Activated naive CD8-positive, alpha-beta T cell (primary cell): ENCODE measurements at regions not wholly inside any gene's neighbourhood (a gene's known extent, or its start where the extent isn't known, plus 50 kb on each side); places are given as distances from the start of the nearest gene placed in this dataset.

Experiments
- H3K27ac Mint-ChIP-seq: one replicate; pipeline ENCODE4 v1.8.0; 2021; ENCODE audit warnings: mixed read lengths
- H3K27me3 Mint-ChIP-seq: one replicate; pipeline ENCODE4 v1.8.0; 2021; ENCODE audit warnings: mixed read lengths
- H3K36me3 Mint-ChIP-seq: one replicate; pipeline ENCODE4 v1.8.0; 2021; ENCODE audit warnings: mixed read lengths
- H3K4me1 Mint-ChIP-seq: one replicate; pipeline ENCODE4 v1.8.0; 2021; ENCODE audit warnings: low read depth, mixed read lengths
- H3K4me3 Mint-ChIP-seq: one replicate; pipeline ENCODE4 v1.8.0; 2021; ENCODE audit warnings: mild to moderate bottlenecking, mixed read lengths
- H3K9me3 Mint-ChIP-seq: one replicate; pipeline ENCODE4 v1.8.0; 2021; ENCODE audit warnings: low read depth, mixed read lengths

DNA sequence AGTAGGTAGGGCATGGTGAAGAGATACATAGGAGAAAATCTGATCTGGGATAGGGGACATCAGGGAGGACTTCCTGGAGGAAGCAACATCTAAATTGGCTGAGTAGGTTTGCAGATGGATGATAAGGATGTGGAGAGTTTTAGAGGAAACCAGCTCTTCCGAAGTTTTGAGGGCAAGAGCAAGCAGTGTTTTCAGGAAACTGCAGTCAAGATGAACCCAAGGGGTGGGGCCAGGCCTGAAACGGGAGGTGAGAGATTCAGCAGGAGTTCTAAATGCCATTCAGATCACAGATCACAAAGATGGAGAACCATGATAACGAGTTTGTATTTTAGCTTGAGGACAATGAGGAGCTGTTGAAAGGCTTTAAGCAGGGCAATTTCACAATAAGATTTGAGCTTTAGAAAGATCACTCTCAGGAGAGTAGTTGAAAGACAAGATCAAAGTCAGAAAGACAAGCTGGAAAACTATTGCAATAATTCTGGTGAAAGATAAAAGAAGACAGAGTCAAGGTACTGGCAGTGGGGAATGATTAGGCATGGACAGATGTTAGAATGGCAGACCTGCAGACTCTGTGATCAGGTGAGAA, 70.1 kb upstream of the PLXNC1 start:
- H3K36me3 Mint-ChIP-seq: peaks cover 1% of the 10 kb centered on the region
- H3K27ac Mint-ChIP-seq: no peak overlapping the region
- H3K9me3 Mint-ChIP-seq: peaks cover under 1% of the 10 kb centered on the region
- H3K4me1 Mint-ChIP-seq: peaks cover 8% of the 10 kb centered on the region
- H3K4me3 Mint-ChIP-seq: no peak overlapping the region
- H3K27me3 Mint-ChIP-seq: peaks cover 2% of the 10 kb centered on the region

DNA sequence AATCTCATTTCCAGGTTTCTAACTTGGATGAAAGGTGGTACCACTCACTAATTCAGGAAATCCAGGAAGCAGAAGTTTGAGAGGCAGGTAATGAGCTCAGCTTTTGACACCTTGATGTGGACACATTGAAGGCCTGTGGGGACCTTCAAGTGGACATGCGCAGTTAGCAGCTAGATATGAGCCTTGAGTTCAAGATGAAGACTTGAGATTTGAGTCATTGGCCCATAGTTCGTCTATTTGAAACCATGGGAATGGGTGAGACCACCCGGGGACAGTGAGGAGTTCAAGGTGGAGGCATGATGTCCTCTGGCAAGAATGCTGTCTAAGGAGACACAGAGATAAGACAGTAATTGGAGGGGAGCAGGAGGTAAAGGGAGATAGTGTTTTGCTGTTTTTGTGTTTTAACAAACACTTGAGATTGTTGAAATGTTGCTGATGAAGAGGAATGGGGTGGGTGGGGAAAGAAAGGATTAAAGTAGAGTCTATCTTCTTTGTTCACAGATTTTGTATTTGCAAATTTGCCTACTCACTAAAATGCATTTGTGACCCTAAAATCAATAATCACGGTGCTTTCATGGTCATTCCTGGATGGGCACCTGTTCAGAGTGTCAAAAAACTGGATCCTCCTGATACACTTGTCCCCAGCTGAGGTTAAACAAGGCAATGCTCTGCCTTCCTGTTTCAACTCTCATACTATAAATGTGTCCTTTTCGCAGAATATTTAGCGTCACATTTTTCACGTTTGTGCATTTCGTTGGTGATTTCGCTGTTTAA, 69.5 kb upstream of the PLXNC1 start:
- Mint-ChIP-seq H3K27me3 (peaks cover 2% of the 10 kb centered on the region), H3K9me3 (peaks cover 4% of the 10 kb centered on the region), H3K4me3 (no peak overlapping the region), H3K4me1 (peaks cover 8% of the 10 kb centered on the region), H3K27ac (no peak overlapping the region), H3K36me3 (peaks cover 4% of the 10 kb centered on the region)

DNA sequence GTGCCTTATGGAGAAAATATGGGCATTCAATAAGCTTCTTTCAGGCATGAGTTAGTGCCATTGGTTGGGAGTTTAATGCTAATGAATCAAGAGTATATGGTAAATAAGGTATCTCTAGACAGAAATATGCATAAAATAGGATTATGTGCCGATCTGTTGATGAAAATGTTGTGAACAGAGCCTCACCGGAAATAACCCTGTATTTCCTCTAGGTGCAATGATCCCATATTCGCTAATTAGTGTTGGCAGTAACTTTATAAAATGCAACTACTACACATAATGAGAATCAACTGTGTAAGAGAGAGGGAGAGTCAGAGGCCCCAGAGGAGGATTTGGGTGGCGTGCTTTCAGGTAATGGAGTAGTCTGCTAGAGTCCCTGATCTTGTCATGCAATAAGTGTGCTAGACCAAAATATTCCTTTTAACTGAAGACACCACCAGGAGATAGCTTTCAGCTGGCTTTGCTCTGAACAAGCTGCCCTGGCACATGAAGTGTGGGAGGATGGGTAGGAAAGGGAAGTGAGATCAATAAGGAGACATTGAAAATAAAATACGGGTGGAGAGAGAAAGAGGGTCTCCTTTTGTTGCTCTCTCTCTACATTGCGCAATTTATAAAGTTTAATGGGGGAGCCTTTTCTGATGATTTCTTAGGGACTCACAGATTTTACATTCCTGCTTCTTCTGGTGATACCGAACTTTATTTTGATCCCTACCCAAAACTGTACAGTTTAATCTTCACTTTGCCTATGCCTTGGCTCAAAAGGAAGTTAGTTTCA, 68.6 kb upstream of the PLXNC1 start:
- Mint-ChIP-seq H3K36me3 (peaks cover 4% of the 10 kb centered on the region), H3K4me3 (no peak overlapping the region), H3K4me1 (peaks cover 8% of the 10 kb centered on the region), H3K9me3 (peaks cover 4% of the 10 kb centered on the region), H3K27me3 (peaks cover 2% of the 10 kb centered on the region), H3K27ac (no peak overlapping the region)

DNA sequence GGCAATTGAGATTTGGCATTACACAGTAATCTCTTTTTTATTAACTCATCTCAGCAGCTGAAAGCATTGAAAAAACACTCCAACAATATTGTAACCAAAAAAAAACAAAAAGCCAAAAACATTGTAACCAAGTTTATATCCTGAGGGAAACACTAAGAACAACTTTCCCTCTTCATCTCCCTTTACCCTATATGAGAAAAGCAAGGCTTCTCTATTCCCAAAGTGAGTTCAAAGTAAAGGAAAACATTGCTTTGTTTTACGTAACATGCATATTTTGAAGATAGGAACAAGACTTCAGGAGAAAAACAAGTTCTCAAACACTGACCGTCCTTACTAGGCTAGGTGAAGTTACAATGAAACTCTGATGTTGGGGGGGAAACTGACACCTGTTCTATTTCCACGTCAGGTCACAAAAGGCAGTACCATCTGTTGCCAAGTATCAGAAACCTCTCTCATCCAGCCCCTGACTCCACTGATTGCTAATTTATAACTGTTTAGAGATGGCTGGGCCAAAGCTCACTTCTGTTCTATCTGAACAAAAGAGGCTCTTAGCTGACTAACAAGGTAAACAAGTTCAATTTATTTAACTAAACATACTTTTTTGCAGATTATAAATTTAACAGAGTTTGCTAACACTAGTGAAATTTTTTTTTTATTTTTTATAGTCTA, 67.9 kb upstream of the PLXNC1 start:
- Mint-ChIP-seq H3K4me3 (no peak overlapping the region), H3K4me1 (peaks cover 8% of the 10 kb centered on the region)

DNA sequence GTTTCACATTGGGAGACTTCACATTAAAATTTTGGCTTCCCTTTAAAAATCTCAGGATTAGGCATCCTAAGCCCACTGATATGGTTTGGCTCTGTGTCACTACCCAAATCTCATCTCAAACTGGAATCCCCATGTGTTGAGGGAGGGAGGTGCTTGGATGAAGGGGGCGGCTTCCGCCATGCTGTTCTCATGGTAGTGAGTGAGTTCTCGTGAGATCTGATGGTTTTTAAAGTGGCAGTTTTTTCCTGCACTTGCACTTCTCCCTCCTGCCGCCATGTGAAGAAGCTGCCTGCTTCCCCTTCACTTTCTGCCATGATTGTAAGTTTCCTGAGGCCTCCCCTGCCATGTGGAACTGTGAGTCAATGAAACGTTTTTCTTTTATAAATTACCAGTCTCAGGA, 65.7 kb upstream of the PLXNC1 start:
- Mint-ChIP-seq H3K36me3 (peaks cover 4% of the 10 kb centered on the region), H3K4me1 (peaks cover 8% of the 10 kb centered on the region), H3K4me3 (no peak overlapping the region), H3K9me3 (peaks cover 4% of the 10 kb centered on the region), H3K27ac (no peak overlapping the region), H3K27me3 (no peaks in the 10 kb centered on the region)

More for the DNA sequence above, 67.9 kb upstream of the PLXNC1 start:
- H3K9me3 Mint-ChIP-seq: peaks cover 4% of the 10 kb centered on the region
- no peak overlapping the region for H3K27ac Mint-ChIP-seq
- peaks cover 4% of the 10 kb centered on the region for H3K36me3 Mint-ChIP-seq
- H3K27me3 Mint-ChIP-seq: peaks cover 2% of the 10 kb centered on the region

DNA sequence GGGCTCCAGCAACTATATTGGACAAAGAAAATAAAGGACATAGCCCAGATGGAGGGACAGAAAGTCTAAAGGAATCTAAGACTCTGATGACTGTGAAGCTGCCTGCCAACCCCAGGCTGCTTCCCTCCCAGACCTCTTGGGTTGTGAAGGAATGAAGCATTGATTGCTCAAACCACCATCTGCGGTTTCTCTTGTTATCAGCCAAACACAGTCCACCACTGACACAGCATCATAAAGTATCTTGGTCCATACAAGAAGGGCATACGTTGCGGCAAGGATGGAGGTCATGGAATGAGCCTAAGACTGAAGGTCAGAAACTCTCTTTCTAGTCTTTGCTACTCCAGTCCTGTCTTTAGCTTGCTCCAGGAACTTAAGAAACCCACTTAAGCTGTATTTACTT, 58.5 kb upstream of the PLXNC1 start:
- Mint-ChIP-seq H3K4me1 (no peaks in the 10 kb centered on the region), H3K27me3 (no peaks in the 10 kb centered on the region), H3K4me3 (no peak overlapping the region), H3K9me3 (no peaks in the 10 kb centered on the region), H3K36me3 (no peaks in the 10 kb centered on the region), H3K27ac (no peak overlapping the region)

DNA sequence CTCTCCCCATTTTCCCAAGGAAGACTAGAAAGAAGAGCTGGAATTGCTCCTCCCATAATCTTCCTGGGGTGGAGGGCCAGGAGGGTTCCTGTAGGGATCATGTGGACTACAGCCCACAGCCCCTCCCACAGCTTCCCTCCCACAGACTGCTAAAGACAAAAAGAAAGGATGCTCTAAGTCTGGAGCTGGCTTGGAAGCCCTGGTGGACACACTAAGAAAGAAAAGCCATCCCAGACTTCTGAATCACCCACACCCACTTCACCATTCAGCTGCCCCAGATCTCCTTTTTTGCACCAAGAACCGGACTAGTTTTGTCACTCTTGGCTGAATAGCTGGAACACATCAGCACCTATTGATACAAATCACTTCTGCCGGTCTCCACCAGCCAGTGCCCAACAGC, 56.8 kb upstream of the PLXNC1 start:
- Mint-ChIP-seq H3K4me1 (no peaks in the 10 kb centered on the region), H3K9me3 (no peaks in the 10 kb centered on the region), H3K4me3 (no peak overlapping the region), H3K27ac (no peak overlapping the region), H3K36me3 (no peaks in the 10 kb centered on the region), H3K27me3 (no peaks in the 10 kb centered on the region)

DNA sequence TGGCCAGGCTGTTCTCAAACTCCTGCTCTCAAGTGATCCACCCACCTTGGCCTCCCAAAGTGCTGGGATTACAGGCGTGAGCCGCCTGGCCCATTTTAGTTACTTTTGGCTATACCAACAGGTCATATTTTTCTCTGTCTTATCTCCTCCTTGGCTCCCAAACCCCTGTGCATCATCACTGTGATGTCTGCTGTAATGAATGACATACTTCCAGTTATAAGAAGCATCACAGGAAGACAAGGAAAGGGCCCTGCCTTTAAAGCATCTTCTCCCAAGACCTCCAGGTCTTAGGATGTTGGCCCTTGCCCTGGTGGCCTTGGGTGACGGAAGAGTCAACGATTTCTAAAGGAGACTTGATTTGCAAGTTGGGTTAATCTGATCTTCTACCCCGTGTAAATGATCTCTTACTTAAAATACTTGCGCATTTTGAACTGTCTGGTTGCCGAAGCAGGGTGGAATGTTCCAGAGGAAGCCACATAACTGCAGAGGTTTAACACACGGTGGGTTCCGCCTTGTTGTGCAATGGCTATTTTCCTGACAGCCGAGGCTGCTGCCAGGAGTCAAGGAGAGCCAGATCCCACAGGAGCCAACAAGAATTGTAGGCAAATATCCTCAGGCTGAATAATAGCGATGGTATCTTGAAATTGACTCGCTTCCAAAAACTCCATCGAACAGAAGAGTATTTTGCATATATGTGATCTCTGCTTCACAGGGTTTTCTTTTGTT, 55.7 kb upstream of the PLXNC1 start:
- Mint-ChIP-seq H3K9me3 (no peaks in the 10 kb centered on the region), H3K36me3 (no peaks in the 10 kb centered on the region), H3K27ac (no peak overlapping the region), H3K27me3 (no peaks in the 10 kb centered on the region), H3K4me1 (no peaks in the 10 kb centered on the region), H3K4me3 (no peak overlapping the region)

DNA sequence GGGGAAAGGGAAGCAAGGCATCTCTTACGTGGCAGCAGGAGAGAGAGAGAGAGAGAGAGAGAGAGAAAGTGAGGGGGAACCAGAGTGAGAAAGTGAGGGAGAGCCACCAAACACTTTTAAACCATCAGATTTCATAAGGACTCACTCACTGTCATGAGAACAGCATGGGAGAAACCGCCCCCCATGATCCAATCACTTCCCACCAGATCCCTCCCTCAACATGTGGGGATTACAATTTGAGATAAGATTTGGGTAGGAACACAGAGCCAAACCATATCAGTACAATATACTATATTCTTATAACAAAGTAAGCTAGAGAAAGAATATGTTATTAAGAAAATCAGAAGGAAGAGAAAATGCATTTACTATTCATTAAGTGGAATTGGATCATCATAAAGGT, 53.7 kb upstream of the PLXNC1 start:
- Mint-ChIP-seq H3K27ac (no peak overlapping the region), H3K4me3 (no peak overlapping the region), H3K4me1 (peaks cover 4% of the 10 kb centered on the region), H3K27me3 (no peaks in the 10 kb centered on the region), H3K9me3 (no peaks in the 10 kb centered on the region), H3K36me3 (no peaks in the 10 kb centered on the region)

DNA sequence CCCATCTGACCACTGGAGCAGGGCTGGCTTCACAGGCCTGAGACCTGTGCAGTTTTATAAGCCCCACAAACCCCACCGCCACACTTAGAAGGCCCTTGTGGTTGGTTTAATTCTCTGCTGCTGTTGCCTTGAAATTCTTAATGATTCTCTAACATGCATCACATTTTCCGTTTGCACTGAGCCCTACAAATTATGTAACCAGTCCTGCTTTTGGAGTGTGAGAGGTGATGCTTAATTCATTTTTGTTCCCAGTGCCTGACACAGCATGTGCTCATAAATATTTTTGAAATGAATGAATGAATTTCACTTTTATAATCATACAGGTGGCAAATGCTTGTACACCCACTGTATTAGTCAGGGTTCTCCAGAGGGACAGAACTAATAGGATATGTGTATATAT, 52.8 kb upstream of the PLXNC1 start:
- no peak overlapping the region for H3K27ac Mint-ChIP-seq
- H3K4me1 Mint-ChIP-seq: peaks cover 12% of the 10 kb centered on the region
- no peaks in the 10 kb centered on the region for H3K27me3 Mint-ChIP-seq
- no peaks in the 10 kb centered on the region for H3K9me3 Mint-ChIP-seq
- H3K36me3 Mint-ChIP-seq: no peaks in the 10 kb centered on the region
- H3K4me3 Mint-ChIP-seq: no peak overlapping the region

GRCh38 chr12:94098466-94098865, 49.9 kb upstream of the PLXNC1 start:
- H3K36me3 Mint-ChIP-seq: no peaks in the 10 kb centered on the region
- H3K4me3 Mint-ChIP-seq: no peak overlapping the region
- peaks cover 23% of the 10 kb centered on the region for H3K4me1 Mint-ChIP-seq
- H3K9me3 Mint-ChIP-seq: no peaks in the 10 kb centered on the region
- H3K27me3 Mint-ChIP-seq: no peaks in the 10 kb centered on the region
- H3K27ac Mint-ChIP-seq: no peak overlapping the region
